Loucy (cell line): ENCODE measurements at regions not wholly inside any gene's neighbourhood (a gene's known extent, or its start where the extent isn't known, plus 50 kb on each side); places are given as distances from the start of the nearest gene placed in this dataset.
"Not testable (repeated sequence)": the region's sequence is repeated elsewhere in the genome, so short reads cannot be mapped to it uniquely, and the experiment has no call there.

ENCODE experiments used
- H2AFZ ChIP-seq: fragments of 200-600 bp; sonication (generic); 2 replicates; pipeline ENCODE4 v1.6.0; 2016; ENCODE audit warnings: antibody characterized with exemption, mild to moderate bottlenecking, low read length, moderate library complexity
- H3F3A ChIP-seq: fragments of 200-600 bp; 2 replicates; pipeline ENCODE4 v1.6.0; 2016; ENCODE audit warnings: antibody characterized with exemption, low read depth, mild to moderate bottlenecking
- H3K27me3 ChIP-seq: fragments of 200-600 bp; sonication (generic); 2 replicates; pipeline ENCODE4 v1.6.1; 2014; ENCODE audit warnings: low read length, mild to moderate bottlenecking; ENCODE audit not compliant: insufficient read depth, poor library complexity, severe bottlenecking
- H3K36me3 ChIP-seq: fragments of 200-600 bp; sonication (generic); 2 replicates; pipeline ENCODE4 v1.6.1; 2016; ENCODE audit warnings: low read length; ENCODE audit not compliant: insufficient read depth
- H3K4me1 ChIP-seq: fragments of 200-600 bp; sonication (generic); 2 replicates; pipeline ENCODE4 v1.5.1; 2014; ENCODE audit warnings: low read length, mild to moderate bottlenecking; ENCODE audit not compliant: insufficient read depth, poor library complexity, severe bottlenecking
- H3K4me2 ChIP-seq: fragments of 200-600 bp; sonication (generic); 2 replicates; pipeline ENCODE4 v1.6.0; 2014; ENCODE audit warnings: antibody characterized with exemption, low read length, low read depth, mild to moderate bottlenecking; ENCODE audit not compliant: poor library complexity, severe bottlenecking
- H3K4me3 ChIP-seq: fragments of 200-600 bp; sonication (generic); 2 replicates; pipeline ENCODE4 v1.5.1; 2014; ENCODE audit warnings: low read length, mild to moderate bottlenecking, mixed read lengths; ENCODE audit not compliant: poor library complexity, severe bottlenecking
- H3K79me2 ChIP-seq: fragments of 200-600 bp; sonication (generic); 2 replicates; pipeline ENCODE4 v1.6.1; 2014; ENCODE audit warnings: low read length; ENCODE audit not compliant: insufficient read depth
- H3K9ac ChIP-seq: fragments of 200-600 bp; sonication (generic); 2 replicates; pipeline ENCODE4 v1.6.0; 2014; ENCODE audit warnings: mild to moderate bottlenecking, low read depth, low read length, moderate library complexity; ENCODE audit not compliant: poor library complexity, severe bottlenecking
- H3K9me2 ChIP-seq: fragments of 200-600 bp; sonication (generic); replicated peaks from 2 replicates; pipeline ENCODE4 v1.6.1; 2016; ENCODE audit warnings: low read depth, low read length, mixed read lengths
- H3K9me3 ChIP-seq: fragments of 200-600 bp; sonication (generic); 2 replicates; pipeline ENCODE4 v1.6.1; 2014; ENCODE audit warnings: mild to moderate bottlenecking, antibody characterized with exemption, low read length, low read depth; ENCODE audit not compliant: insufficient read depth
- H4K20me1 ChIP-seq: fragments of 200-600 bp; sonication (generic); 2 replicates; pipeline ENCODE4 v1.6.0; 2014; ENCODE audit warnings: antibody characterized with exemption, low read length, mild to moderate bottlenecking; ENCODE audit not compliant: insufficient read depth, poor library complexity, severe bottlenecking
- EZH2phosphoT487 ChIP-seq: fragments of 200-600 bp; IDR thresholded peaks from 2 replicates; pipeline ENCODE4 v1.6.1; 2018; ENCODE audit warnings: antibody characterized with exemption, mild to moderate bottlenecking, moderate library complexity, borderline replicate concordance
- TF ChIP-seq, protein P1 (sequence below): fragments of 200-600 bp; sonication (generic); conservative IDR thresholded peaks from 2 replicates; pipeline ENCODE4 v1.5.1; 2014; ENCODE audit warnings: mild to moderate bottlenecking, antibody characterized with exemption, low read length

DNA sequence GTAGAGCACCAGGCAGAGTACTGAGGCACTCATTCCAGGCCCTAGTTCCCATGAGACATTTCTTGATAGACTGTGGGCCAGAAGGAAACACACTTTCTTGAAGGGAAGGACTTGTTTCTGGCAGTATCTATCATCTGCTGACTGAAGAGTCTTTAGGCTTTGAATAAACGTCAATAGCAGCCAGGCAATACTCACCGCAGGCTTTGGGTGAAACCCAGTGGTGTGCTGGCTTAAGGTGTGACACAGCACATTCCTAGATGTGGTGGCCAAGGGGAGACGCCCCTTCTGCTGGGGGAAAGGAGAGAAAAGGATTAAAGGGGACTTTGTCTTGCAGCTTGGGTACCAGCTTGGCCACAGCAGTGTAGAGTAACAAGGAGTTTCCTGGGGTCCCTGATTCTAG, 1039.6 kb downstream of the HACE1 start:
- no peak overlapping the region for H3K4me2 ChIP-seq
- TF ChIP-seq EZH2phosphoT487, result no peak
- TF ChIP-seq, protein P1, sequence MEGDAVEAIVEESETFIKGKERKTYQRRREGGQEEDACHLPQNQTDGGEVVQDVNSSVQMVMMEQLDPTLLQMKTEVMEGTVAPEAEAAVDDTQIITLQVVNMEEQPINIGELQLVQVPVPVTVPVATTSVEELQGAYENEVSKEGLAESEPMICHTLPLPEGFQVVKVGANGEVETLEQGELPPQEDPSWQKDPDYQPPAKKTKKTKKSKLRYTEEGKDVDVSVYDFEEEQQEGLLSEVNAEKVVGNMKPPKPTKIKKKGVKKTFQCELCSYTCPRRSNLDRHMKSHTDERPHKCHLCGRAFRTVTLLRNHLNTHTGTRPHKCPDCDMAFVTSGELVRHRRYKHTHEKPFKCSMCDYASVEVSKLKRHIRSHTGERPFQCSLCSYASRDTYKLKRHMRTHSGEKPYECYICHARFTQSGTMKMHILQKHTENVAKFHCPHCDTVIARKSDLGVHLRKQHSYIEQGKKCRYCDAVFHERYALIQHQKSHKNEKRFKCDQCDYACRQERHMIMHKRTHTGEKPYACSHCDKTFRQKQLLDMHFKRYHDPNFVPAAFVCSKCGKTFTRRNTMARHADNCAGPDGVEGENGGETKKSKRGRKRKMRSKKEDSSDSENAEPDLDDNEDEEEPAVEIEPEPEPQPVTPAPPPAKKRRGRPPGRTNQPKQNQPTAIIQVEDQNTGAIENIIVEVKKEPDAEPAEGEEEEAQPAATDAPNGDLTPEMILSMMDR, result no peak
- H3K27me3 ChIP-seq, result no peaks in the 10 kb centered on the region
- no peak overlapping the region for H3K4me3 ChIP-seq
- H4K20me1 ChIP-seq, result no peaks in the 10 kb centered on the region
- H3K9me2 ChIP-seq, result no peaks in the 10 kb centered on the region
- no peaks in the 10 kb centered on the region for H3F3A ChIP-seq
- H3K9me3 ChIP-seq, result no peaks in the 10 kb centered on the region
- no peaks in the 10 kb centered on the region for H3K36me3 ChIP-seq
- no peaks in the 10 kb centered on the region for H3K4me1 ChIP-seq
- H3K9ac ChIP-seq, result no peak overlapping the region
- H3K79me2 ChIP-seq, result no peaks in the 10 kb centered on the region
- H2AFZ ChIP-seq, result no peak overlapping the region

DNA sequence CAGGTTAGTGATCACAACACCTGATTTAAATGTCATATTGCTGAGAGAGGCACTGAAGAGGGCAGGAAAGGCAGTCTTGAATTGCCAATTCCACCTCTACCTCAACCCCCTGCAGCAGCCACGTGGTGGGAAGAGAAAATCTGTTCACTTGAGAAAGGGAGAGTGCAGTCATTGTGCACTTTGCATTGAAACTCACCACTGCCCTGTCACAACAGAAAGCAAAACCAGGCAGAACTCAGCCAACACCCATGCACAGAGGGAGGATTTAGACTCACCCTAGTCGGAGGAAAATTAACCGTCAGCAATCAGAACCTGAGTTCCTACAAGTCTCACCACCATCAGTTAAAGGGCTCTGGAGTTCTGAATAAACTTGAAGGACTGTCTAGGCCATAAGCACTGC, 1040.2 kb downstream of the HACE1 start:
- Histone ChIP-seq H2AFZ (no peak overlapping the region), H3K4me3 (no peak overlapping the region), H3K79me2 (no peaks in the 10 kb centered on the region), H3K36me3 (no peaks in the 10 kb centered on the region), H3K4me1 (no peaks in the 10 kb centered on the region), H3K27me3 (no peaks in the 10 kb centered on the region), H3K9me3 (no peaks in the 10 kb centered on the region), H3F3A (no peaks in the 10 kb centered on the region), H4K20me1 (no peaks in the 10 kb centered on the region), H3K9me2 (no peaks in the 10 kb centered on the region), H3K9ac (no peak overlapping the region), H3K4me2 (no peak overlapping the region)
- TF ChIP-seq EZH2phosphoT487, result no peak
- TF ChIP-seq, protein P1, result no peak

GRCh38 chr6:103812970-103813369, 1046.7 kb downstream of the HACE1 start:
- no peak overlapping the region for H3K4me3 ChIP-seq
- H3K9ac ChIP-seq, result no peak overlapping the region
- no peaks in the 10 kb centered on the region for H3K27me3 ChIP-seq
- H4K20me1 ChIP-seq, result no peaks in the 10 kb centered on the region
- H3K79me2 ChIP-seq, result no peaks in the 10 kb centered on the region
- H3K9me2 ChIP-seq, result no peaks in the 10 kb centered on the region
- H3K4me1 ChIP-seq, result no peaks in the 10 kb centered on the region
- H2AFZ ChIP-seq, result no peak overlapping the region
- H3K36me3 ChIP-seq, result no peaks in the 10 kb centered on the region
- TF ChIP-seq, protein P1, result no peak
- TF ChIP-seq EZH2phosphoT487, result no peak
- H3K4me2 ChIP-seq, result no peak overlapping the region
- H3K9me3 ChIP-seq, result no peaks in the 10 kb centered on the region
- no peaks in the 10 kb centered on the region for H3F3A ChIP-seq

DNA sequence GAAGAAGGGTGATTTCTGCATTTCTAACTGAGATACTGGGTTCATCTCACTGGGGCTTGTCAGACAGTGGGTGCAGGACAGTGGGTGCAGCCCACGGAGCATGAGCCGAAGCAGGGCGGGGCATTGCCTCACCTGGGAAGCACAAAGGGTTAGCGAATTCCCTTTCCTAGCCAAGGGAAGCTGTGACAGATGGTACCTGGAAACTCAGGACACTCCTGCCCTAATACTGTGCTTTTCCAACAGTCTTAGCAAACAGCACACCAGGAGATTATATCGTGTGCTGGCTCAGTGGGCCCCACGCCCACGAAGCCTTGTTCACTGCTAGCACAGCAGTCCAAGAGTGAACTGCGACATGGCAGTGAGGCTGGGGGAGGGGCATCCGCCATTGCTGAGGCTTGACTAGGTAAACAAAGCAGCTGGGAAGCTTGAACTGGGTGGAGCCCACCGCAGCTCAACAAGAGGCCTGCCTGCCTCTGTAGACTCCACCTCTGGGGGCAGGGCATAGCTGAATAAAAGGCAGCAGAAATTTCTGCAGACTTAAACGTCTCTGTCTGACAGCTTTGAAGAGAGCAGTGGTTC, 1057.7 kb downstream of the HACE1 start:
- H3K79me2 ChIP-seq, H3K9me3 ChIP-seq, H3K36me3 ChIP-seq, H3K4me1 ChIP-seq, H3K4me3 ChIP-seq, H3K4me2 ChIP-seq, H3K9me2 ChIP-seq, H3K9ac ChIP-seq, H3K27me3 ChIP-seq, H3F3A ChIP-seq, H2AFZ ChIP-seq, H4K20me1 ChIP-seq: not testable (repeated sequence)
